Sigmoid colon (tissue), 4 donors: ENCODE measurements at regions not wholly inside any gene's neighbourhood (a gene's known extent, or its start where the extent isn't known, plus 50 kb on each side); places are given as distances from the start of the nearest gene placed in this dataset.
"Not testable (repeated sequence)": the region's sequence is repeated elsewhere in the genome, so short reads cannot be mapped to it uniquely, and the experiment has no call there.

Source experiments
- POLR2A ChIP-seq, 2 donors: fragments of 450-650 bp; IDR thresholded peaks; one replicate each; pipeline ENCODE4 v1.6.1; 2016; ENCODE audit warnings: antibody characterized with exemption in 2 of 2, mild to moderate bottlenecking in 2 of 2, moderate library complexity in 2 of 2
- POLR2AphosphoS5 ChIP-seq, 4 donors: sonication (generic); formaldehyde crosslinking; IDR thresholded peaks; one replicate each; pipeline ENCODE4 v1.6.1; 2017; ENCODE audit warnings: antibody characterized with exemption in 4 of 4

DNA sequence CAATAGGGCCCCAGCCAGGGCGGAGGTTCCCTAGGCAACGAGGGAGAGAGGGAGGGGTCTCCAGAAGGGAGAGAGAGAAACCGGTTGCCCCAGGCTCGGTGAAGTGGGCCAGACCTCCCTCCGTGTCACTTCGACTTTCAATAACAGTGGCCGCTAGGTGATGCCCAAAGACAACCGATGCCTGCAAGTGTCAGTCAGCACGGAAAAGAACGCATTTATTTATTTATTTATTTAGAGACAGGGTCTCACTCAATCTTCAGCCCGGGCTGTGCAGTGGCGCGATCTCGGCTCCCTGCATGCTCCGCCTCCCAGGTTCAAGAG, 1504.1 kb upstream of the DEFB115 start:
- TF ChIP-seq POLR2A, POLR2AphosphoS5 (IDR thresholded peaks at IDR 0.05): not testable (repeated sequence)
